Adrenal gland (tissue), 5 donors: ENCODE measurements at regions not wholly inside any gene's neighbourhood (a gene's known extent, or its start where the extent isn't known, plus 50 kb on each side); places are given as distances from the start of the nearest gene placed in this dataset.

Experiments
- POLR2A ChIP-seq, 2 donors: fragments of 450-650 bp; IDR thresholded peaks; one replicate each; pipeline ENCODE4 v1.6.1; 2017; ENCODE audit warnings: antibody characterized with exemption in 2 of 2, mild to moderate bottlenecking in 2 of 2, moderate library complexity in 1 of 2
- TF ChIP-seq, protein P1 (sequence below), 6 experiments: fragments of 450-650 bp in 4 of 6; fragments of 200-600 bp in 2 of 6; sonication (generic) in 1 of 6; IDR thresholded peaks; 1 replicate in 5 of 6; 2 replicates in 1 of 6; pipeline versions ENCODE4 v1.5.1 to v1.8.0; 2016 to 2021; ENCODE audit warnings: antibody characterized with exemption in 6 of 6, mild to moderate bottlenecking in 2 of 6, moderate library complexity in 1 of 6
- donor health status: DM: no; HTN: no; CAD: no.

DNA sequence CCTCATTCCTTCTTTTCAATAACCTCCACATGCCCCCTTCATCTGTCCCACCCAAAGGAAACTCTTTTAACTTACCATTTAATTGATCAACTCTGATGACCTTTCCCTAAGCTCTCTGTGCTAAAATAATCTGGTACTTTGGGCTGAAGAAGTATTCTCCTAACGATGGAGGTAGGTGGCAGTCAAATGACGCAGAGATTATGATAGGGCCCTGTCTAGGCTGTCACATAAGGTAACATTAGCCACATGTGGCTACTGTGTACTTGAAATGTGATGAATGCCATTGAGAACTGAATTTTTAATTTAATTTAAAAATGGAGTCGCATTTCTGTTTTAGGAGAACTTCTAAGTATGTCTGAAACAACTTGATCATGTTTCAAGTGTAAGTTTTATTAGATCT lies 140.5 kb upstream of the TNP1 start:
- TF ChIP-seq, protein P1, sequence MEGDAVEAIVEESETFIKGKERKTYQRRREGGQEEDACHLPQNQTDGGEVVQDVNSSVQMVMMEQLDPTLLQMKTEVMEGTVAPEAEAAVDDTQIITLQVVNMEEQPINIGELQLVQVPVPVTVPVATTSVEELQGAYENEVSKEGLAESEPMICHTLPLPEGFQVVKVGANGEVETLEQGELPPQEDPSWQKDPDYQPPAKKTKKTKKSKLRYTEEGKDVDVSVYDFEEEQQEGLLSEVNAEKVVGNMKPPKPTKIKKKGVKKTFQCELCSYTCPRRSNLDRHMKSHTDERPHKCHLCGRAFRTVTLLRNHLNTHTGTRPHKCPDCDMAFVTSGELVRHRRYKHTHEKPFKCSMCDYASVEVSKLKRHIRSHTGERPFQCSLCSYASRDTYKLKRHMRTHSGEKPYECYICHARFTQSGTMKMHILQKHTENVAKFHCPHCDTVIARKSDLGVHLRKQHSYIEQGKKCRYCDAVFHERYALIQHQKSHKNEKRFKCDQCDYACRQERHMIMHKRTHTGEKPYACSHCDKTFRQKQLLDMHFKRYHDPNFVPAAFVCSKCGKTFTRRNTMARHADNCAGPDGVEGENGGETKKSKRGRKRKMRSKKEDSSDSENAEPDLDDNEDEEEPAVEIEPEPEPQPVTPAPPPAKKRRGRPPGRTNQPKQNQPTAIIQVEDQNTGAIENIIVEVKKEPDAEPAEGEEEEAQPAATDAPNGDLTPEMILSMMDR (IDR thresholded peaks at IDR 0.05) = no peak
- no peak for TF ChIP-seq POLR2A (IDR thresholded peaks at IDR 0.05)
